HL-60 (cell line): ENCODE measurements at regions not wholly inside any gene's neighbourhood (a gene's known extent, or its start where the extent isn't known, plus 50 kb on each side); places are given as distances from the start of the nearest gene placed in this dataset.

Experiments
- DNase-seq, 2 experiments: peaks; one replicate each; pipeline ENCODE4 v3.0.0-alpha.2; 2010 to 2020; ENCODE audit warnings: low read depth in 1 of 2, low spot score in 1 of 2
- H3K27ac ChIP-seq: fragments of 250-450 bp; sonication (Bioruptor Pico); replicated peaks from 2 replicates; pipeline ENCODE4 v1.5.1; 2020; ENCODE audit warnings: mild to moderate bottlenecking, moderate library complexity
- H3K27me3 ChIP-seq: fragments of 250-450 bp; sonication (Bioruptor Pico); 2 replicates; pipeline ENCODE4 v1.5.1; 2021; ENCODE audit warnings: mild to moderate bottlenecking, moderate library complexity; ENCODE audit not compliant: insufficient read depth, poor library complexity, severe bottlenecking
- H3K4me3 ChIP-seq: replicated peaks from 2 replicates; pipeline ENCODE4 v1.5.1; 2011; ENCODE audit warnings: mild to moderate bottlenecking, control low read depth, low read length; ENCODE audit not compliant: insufficient read depth
- GABPA ChIP-seq: IDR thresholded peaks from 2 replicates; pipeline ENCODE4 v1.6.1; 2012; ENCODE audit warnings: low read depth
- POLR2AphosphoS5 ChIP-seq: IDR thresholded peaks from 2 replicates; pipeline ENCODE4 v1.6.1; 2012; ENCODE audit warnings: low read depth
- SPI1 ChIP-seq: IDR thresholded peaks from 2 replicates; pipeline ENCODE4 v1.6.1; 2012; ENCODE audit warnings: low read depth, mild to moderate bottlenecking, borderline replicate concordance
- TF ChIP-seq, protein P1 (sequence below): IDR thresholded peaks from one replicate; pipeline ENCODE4 v1.5.1; 2011; ENCODE audit warnings: low read length, control low read depth, inconsistent platforms; ENCODE audit not compliant: insufficient read depth
- TF ChIP-seq, protein P2 (sequence below): IDR thresholded peaks from 2 replicates; pipeline ENCODE4 v1.6.1; 2012; ENCODE audit warnings: low read depth; ENCODE audit not compliant: insufficient replicate concordance

DNA sequence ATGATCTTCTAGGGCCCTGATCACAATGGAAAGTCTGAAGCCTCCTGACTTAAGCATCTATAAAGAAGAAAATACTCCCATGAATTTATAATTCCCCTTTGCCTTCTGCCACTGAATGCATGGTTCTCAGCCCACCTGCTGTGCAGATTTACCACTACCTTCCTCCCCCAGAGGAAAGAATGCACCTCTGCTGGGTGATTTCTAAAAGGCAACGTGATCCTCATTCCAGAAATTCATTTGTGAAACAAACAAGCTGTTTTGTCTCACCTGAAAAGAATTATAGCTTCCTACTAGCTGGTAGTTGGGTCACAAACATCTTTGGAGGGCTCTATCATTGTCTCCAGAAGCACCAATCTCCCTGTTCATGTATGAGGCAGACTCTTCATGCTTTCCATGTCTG lies 320.2 kb downstream of the CDC14C start:
- DNase-seq: no peak
- Histone ChIP-seq H3K27me3 (no peaks in the 10 kb centered on the region), H3K27ac (no peak overlapping the region), H3K4me3 (no peak overlapping the region)
- TF ChIP-seq GABPA (no peak), POLR2AphosphoS5 (no peak), SPI1 (no peak)
- TF ChIP-seq, protein P1, sequence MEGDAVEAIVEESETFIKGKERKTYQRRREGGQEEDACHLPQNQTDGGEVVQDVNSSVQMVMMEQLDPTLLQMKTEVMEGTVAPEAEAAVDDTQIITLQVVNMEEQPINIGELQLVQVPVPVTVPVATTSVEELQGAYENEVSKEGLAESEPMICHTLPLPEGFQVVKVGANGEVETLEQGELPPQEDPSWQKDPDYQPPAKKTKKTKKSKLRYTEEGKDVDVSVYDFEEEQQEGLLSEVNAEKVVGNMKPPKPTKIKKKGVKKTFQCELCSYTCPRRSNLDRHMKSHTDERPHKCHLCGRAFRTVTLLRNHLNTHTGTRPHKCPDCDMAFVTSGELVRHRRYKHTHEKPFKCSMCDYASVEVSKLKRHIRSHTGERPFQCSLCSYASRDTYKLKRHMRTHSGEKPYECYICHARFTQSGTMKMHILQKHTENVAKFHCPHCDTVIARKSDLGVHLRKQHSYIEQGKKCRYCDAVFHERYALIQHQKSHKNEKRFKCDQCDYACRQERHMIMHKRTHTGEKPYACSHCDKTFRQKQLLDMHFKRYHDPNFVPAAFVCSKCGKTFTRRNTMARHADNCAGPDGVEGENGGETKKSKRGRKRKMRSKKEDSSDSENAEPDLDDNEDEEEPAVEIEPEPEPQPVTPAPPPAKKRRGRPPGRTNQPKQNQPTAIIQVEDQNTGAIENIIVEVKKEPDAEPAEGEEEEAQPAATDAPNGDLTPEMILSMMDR: no peak
- TF ChIP-seq, protein P2, sequence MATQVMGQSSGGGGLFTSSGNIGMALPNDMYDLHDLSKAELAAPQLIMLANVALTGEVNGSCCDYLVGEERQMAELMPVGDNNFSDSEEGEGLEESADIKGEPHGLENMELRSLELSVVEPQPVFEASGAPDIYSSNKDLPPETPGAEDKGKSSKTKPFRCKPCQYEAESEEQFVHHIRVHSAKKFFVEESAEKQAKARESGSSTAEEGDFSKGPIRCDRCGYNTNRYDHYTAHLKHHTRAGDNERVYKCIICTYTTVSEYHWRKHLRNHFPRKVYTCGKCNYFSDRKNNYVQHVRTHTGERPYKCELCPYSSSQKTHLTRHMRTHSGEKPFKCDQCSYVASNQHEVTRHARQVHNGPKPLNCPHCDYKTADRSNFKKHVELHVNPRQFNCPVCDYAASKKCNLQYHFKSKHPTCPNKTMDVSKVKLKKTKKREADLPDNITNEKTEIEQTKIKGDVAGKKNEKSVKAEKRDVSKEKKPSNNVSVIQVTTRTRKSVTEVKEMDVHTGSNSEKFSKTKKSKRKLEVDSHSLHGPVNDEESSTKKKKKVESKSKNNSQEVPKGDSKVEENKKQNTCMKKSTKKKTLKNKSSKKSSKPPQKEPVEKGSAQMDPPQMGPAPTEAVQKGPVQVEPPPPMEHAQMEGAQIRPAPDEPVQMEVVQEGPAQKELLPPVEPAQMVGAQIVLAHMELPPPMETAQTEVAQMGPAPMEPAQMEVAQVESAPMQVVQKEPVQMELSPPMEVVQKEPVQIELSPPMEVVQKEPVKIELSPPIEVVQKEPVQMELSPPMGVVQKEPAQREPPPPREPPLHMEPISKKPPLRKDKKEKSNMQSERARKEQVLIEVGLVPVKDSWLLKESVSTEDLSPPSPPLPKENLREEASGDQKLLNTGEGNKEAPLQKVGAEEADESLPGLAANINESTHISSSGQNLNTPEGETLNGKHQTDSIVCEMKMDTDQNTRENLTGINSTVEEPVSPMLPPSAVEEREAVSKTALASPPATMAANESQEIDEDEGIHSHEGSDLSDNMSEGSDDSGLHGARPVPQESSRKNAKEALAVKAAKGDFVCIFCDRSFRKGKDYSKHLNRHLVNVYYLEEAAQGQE: no peak

DNA sequence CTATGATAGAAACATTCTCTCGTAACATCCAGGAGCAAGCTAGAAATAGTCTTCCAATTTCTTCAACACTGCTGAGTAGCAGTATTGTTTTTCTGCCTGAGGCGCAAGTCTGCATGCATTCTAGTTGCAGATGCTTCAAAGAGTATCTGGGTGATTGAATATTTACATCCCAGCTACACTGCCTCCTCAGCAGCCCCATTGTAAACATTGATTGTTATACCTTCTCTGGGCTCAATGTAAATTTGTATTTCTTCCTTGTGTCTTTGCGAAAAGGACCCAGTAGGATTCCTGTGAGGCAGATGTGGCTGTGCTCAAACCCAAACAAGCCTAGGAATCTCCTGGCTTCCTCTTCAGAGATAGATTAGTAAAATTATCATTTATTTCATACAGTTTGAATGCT lies 320.7 kb downstream of the CDC14C start:
- Histone ChIP-seq H3K27ac (no peak overlapping the region), H3K27me3 (no peaks in the 10 kb centered on the region), H3K4me3 (no peak overlapping the region)
- DNase-seq: no peak
- no peak for TF ChIP-seq POLR2AphosphoS5
- no peak for TF ChIP-seq SPI1
- no peak for TF ChIP-seq GABPA
- TF ChIP-seq, protein P1: no peak
- TF ChIP-seq, protein P2: no peak

DNA sequence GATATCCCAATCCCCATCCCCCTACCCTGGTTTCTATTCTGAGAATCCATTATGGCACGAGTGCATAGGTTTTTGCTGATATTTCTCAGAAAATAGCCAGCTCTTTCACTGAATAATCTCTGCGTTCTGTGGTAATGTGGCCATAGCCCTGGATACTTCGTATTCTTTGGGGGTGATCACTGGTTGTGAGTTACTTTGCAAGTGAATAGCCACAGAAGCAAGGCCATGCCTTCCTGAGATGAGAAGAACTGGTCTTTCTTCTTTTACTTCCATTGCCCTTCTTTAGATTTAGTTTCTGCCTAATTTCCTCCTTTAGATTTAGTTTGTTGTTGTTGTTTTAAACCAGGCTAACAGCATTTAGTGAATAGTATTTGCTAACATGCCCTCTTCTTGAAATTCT lies 323.4 kb downstream of the CDC14C start:
- Histone ChIP-seq H3K27ac (no peak overlapping the region), H3K4me3 (no peak overlapping the region)

More for the DNA sequence above, 323.4 kb downstream of the CDC14C start:
- TF ChIP-seq, protein P2: no peak
- TF ChIP-seq, protein P1: no peak
- TF ChIP-seq POLR2AphosphoS5 (no peak), SPI1 (no peak), GABPA (no peak)
- no peak for DNase-seq
- no peaks in the 10 kb centered on the region for H3K27me3 ChIP-seq
